ENCODE measurements at regions not wholly inside any gene's neighbourhood (a gene's known extent, or its start where the extent isn't known, plus 50 kb on each side); places are given as distances from the start of the nearest gene placed in this dataset.
"Not testable (repeated sequence)": the region's sequence is repeated elsewhere in the genome, so short reads cannot be mapped to it uniquely, and the experiment has no call there.

DNA sequence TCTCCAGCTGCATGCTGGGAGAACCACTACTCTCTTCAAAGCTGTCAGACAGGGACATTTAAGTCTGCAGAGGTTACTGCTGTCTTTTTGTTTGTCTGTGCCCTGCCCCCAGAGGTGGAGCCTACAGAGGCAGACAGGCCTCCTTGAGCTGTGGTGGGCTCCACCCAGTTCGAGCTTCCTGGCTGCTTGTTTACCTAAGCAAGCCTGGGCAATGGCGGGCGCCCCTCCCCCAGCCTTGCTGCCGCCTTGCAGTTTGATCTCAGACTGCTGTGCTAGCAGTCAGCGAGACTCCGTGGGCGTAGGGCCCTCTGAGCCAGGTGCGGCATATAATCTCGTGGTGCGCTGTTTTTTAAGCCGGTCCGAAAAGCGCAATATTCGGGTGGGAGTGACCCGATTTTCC is 215.0 kb downstream of the STIM2 start:
- H3K27me3 ChIP-seq; H3K4me1 ChIP-seq; H3K4me3 ChIP-seq; DNase-seq; FAIRE-seq; ATAC-seq; H3K36me3 ChIP-seq; H3K27ac ChIP-seq; intact Hi-C loops (cut with DNase I); H3K9me3 ChIP-seq: not testable (repeated sequence)
- 67 to 73% methylated on average over 15 of the region's 15 CpGs for WGBS, 2 donors

DNA sequence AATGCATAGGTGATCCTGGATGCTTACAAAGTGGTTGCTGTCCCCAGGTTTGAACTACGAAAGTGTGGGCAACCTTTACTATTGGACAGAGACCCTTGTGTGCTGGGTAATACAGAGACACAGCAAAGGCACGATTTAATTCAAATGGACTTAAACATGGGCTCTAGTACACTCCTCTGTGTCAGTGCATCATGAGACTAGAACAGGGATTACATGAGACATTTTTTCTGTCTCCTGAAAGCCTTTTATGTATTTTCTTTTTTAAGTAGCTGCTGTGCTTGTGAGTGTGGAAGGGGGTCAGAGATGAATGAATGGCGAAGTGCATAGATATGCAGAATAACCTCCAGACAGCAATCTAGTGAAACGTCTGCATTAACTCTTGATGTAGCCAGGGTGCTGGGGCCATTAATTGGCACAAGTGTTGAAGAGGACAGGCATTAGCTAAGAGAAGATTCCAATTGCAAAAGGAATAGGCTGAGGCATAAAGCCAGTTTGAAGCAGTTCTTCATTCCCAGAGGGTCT is 218.4 kb downstream of the STIM2 start:
- FAIRE-seq = no peak
- Histone ChIP-seq H3K36me3 (no peaks in the 10 kb centered on the region), H3K9me3 (no peaks in the 10 kb centered on the region), H3K4me3 (no peak overlapping the region), H3K27me3 (no peaks in the 10 kb centered on the region), H3K27ac (no peak overlapping the region), H3K4me1 (no peaks in the 10 kb centered on the region)
- DNase-seq = no peak
- 34 to 53% methylated on average over 4 of the region's 4 CpGs for WGBS, 2 donors
- TF ChIP-seq, protein P1, sequence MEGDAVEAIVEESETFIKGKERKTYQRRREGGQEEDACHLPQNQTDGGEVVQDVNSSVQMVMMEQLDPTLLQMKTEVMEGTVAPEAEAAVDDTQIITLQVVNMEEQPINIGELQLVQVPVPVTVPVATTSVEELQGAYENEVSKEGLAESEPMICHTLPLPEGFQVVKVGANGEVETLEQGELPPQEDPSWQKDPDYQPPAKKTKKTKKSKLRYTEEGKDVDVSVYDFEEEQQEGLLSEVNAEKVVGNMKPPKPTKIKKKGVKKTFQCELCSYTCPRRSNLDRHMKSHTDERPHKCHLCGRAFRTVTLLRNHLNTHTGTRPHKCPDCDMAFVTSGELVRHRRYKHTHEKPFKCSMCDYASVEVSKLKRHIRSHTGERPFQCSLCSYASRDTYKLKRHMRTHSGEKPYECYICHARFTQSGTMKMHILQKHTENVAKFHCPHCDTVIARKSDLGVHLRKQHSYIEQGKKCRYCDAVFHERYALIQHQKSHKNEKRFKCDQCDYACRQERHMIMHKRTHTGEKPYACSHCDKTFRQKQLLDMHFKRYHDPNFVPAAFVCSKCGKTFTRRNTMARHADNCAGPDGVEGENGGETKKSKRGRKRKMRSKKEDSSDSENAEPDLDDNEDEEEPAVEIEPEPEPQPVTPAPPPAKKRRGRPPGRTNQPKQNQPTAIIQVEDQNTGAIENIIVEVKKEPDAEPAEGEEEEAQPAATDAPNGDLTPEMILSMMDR (IDR thresholded peaks at IDR 0.05) = no peak
- ATAC-seq = no peak
- intact Hi-C loops (cut with DNase I) = no loop called here

DNA sequence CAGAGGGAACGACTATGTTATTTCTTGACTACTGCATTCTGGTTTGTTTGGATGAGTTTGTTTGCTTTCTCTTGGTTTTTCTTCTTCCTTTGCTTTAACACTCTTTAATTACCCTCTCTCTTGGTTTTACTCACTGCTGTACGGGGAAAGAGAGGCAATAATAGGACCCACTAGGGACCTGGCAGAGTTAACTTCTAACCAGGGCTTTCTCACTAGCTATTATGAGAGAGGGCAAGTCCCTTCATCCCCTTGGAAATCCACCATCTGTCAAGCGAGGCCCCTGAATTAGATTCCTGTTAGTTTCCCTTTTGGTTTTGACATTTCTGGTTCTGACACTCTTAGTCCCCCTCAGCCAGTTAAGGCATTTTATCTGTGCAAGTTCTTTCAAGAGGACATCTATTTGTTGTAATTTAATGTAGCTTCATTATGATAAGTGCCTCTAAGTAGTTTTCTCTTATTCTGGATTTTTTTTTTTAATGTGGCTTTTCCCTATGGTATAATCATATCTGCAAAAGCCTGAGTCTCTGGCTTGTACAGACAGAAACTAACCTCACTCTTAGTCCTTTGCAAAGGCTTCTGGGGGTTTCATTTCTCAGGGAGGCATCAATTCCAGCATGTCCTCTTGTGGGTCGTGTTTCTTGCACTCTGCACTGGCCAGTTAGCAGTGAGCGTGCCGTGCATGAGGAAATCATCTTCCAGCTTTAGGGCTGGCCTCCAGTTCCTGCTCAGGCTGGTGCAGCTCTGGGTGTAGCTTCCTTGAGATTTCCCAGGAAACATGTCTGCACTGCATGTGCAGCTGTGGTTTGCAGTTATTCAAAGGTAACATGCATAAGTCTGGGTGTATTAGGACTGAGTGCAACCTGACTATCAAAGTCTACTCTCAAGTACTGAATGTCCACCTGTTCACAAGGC is 221.3 kb downstream of the STIM2 start:
- 74% methylated on average over 6 of the region's 6 CpGs for whole genome bisulfite sequencing, 2 donors
- DNase-seq = no peak
- intact Hi-C loops (cut with DNase I) = no loop called here
- Histone ChIP-seq H3K9me3 (no peaks in the 10 kb centered on the region), H3K4me3 (no peak overlapping the region), H3K27me3 (peaks cover 0 to 11% (median 5%) of the 10 kb centered on the region in 4 donors), H3K36me3 (no peaks in the 10 kb centered on the region), H3K4me1 (peaks cover 0 to 7% (median 0%) of the 10 kb centered on the region in 3 donors), H3K27ac (no peak overlapping the region)
- no peak for ATAC-seq
- FAIRE-seq = no peak
- TF ChIP-seq, protein P1 (IDR thresholded peaks at IDR 0.05) = no peak

DNA sequence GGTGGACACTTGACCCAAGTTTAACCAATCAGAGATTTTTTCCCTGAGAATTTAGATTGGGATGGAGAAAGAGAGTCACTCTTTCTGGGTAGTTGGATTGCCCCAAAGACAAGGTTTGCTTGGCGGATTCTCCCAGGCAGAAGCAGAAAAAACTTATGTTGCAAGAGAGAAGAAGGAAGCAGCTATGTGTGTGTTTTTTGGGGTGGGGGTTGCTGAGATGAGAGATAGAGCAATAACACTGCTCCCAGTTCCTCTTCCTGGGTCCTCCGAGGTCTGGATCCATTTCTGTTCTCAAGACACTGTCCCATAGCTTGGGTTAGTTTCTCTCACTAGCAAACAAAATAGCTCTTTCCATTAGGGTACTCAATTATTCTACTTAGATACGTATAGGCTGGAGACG is 222.1 kb downstream of the STIM2 start:
- Histone ChIP-seq H3K36me3 (no peaks in the 10 kb centered on the region), H3K27ac (no peak overlapping the region), H3K9me3 (no peaks in the 10 kb centered on the region), H3K4me1 (peaks cover 0 to 7% (median 0%) of the 10 kb centered on the region in 3 donors), H3K27me3 (peaks cover 0 to 13% (median 5%) of the 10 kb centered on the region in 4 donors), H3K4me3 (no peak overlapping the region)
- 85 to 86% methylated on average over 4 of the region's 4 CpGs for WGBS, 2 donors
- no peak for DNase-seq
- TF ChIP-seq, protein P1 (IDR thresholded peaks at IDR 0.05) = no peak
- intact Hi-C loops (cut with DNase I) = no loop called here
- ATAC-seq = no peak
- no peak for FAIRE-seq

DNA sequence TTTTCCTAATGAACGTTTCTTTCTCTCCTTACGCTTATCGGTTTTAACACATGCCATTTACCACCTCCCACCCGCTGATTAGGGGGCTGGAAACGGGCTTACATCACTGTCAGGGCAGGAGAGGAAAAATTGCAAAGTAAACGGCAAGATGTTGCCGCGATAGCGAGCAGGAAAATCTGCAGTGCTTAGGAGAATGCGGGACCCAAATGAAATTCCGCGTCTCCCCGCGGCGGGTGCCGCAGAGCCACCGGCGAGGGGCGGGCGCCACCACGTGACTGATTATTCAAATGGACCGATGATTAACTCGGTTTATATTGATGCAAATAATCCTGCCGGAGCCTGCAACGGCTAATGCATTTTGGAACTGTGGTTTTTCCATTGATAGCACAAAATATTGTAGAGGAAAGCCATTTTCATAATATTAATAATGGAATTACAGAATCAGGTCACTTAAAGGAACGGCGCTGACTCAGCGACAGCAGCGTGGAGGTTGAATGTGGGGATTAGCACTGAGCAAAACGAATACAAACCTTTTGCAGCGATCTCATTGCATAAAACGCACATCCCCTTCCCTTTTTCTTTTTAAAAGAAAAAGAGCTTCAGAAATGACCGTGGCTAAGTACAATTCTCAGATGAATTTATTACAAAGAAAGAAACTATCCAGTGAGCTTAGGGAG is 224.2 kb downstream of the STIM2 start:
- intact Hi-C loops (cut with DNase I) = no loop called here
- WGBS, 2 donors = 4 to 5% methylated on average over 33 of the region's 33 CpGs
- H3K9me3 ChIP-seq = no peaks in the 10 kb centered on the region
- H3K27ac ChIP-seq = no peak overlapping the region
- no peaks in the 10 kb centered on the region for H3K36me3 ChIP-seq
- peaks cover 0 to 7% (median 0%) of the 10 kb centered on the region in 3 donors for H3K4me1 ChIP-seq
- peaks cover 0 to 13% (median 5%) of the 10 kb centered on the region in 4 donors for H3K27me3 ChIP-seq
- ATAC-seq = peak in 3 of 4 donors; percentile 66 to 80 (median 72)
- peak overlapping the region in 1 of 4 donors; percentile 23 for H3K4me3 ChIP-seq
- no peak for FAIRE-seq
- DNase-seq = peak in 1 of 6 donors; percentile 65
- TF ChIP-seq, protein P1 (IDR thresholded peaks at IDR 0.05) = peak in 1 of 4 donors; percentile 9
